Lung (tissue), 11 donors: ENCODE measurements at regions not wholly inside any gene's neighbourhood (a gene's known extent, or its start where the extent isn't known, plus 50 kb on each side); places are given as distances from the start of the nearest gene placed in this dataset.

ENCODE experiments used
- ATAC-seq: fragments of 200-7000 bp; cut with Tn5 transposase; one replicate; pipeline ENCODE4 v1.9.1; 2020; ENCODE audit warnings: moderate number of reproducible peaks; ENCODE audit not compliant: insufficient read depth, low FRiP score
- DNase-seq, 3 donors: peaks; one replicate each; pipeline ENCODE4 v3.0.0-alpha.2; 2013 to 2017
- H3K27ac ChIP-seq, 2 donors: one replicate each; pipeline ENCODE4 v1.5.1; 2013; ENCODE audit warnings: mild to moderate bottlenecking in 2 of 2, moderate library complexity in 2 of 2, control low read depth in 1 of 2, inconsistent platforms in 1 of 2, low read depth in 1 of 2, low read length in 1 of 2
- H3K27me3 ChIP-seq, 3 donors: one replicate each; pipeline ENCODE4 v1.5.1; 2013; ENCODE audit warnings: low read length in 2 of 3; ENCODE audit not compliant: control insufficient read depth in 3 of 3, insufficient read depth in 3 of 3
- H3K36me3 ChIP-seq, 4 donors: one replicate each; pipeline ENCODE4 v1.5.1; 2013; ENCODE audit warnings: low read length in 4 of 4, mild to moderate bottlenecking in 1 of 4, moderate library complexity in 1 of 4; ENCODE audit not compliant: control insufficient read depth in 4 of 4, insufficient read depth in 4 of 4
- H3K4me1 ChIP-seq, 5 donors: one replicate each; pipeline ENCODE4 v1.5.1; 2013; ENCODE audit warnings: low read length in 5 of 5, mild to moderate bottlenecking in 2 of 5, moderate library complexity in 1 of 5; ENCODE audit not compliant: control insufficient read depth in 5 of 5, insufficient read depth in 5 of 5
- H3K4me3 ChIP-seq: one replicate; pipeline ENCODE4 v1.5.1; 2013; ENCODE audit warnings: mild to moderate bottlenecking, control low read depth, moderate library complexity
- H3K9ac ChIP-seq, 2 donors: one replicate each; pipeline ENCODE4 v1.5.1; 2013; ENCODE audit warnings: low read length in 2 of 2, control low read depth in 1 of 2; ENCODE audit not compliant: insufficient read depth in 1 of 2
- H3K9me3 ChIP-seq, 4 donors: one replicate each; pipeline ENCODE4 v1.5.1; 2013; ENCODE audit warnings: low read length in 3 of 4, mild to moderate bottlenecking in 1 of 4, moderate library complexity in 1 of 4; ENCODE audit not compliant: control insufficient read depth in 4 of 4, insufficient read depth in 3 of 4
- CTCF ChIP-seq: IDR thresholded peaks from 2 replicates; pipeline ENCODE4 v1.5.1; 2012; ENCODE audit warnings: mild to moderate bottlenecking; ENCODE audit errors: control extremely low read depth, extremely low read depth
- WGBS, 2 donors: extraction: QIAGEN DNeasy Blood & Tissue Kit; methylation state at CpG; one replicate each; pipeline ENCODE4 v1.1.7; 2013; 5-methylcytosine and 5-hydroxymethylcytosine counted together
- donor health status: control.
- donor health status: control.
- donor health status: Bipolar disorder and iron deficiency.
- donor health status: healthy.
- donor health status: DM: yes; HTN: yes; CAD: no.

GRCh38 chr1:234687011-234687410 lies 77.0 kb upstream of the IRF2BP2 start:
- ATAC-seq (no peak), DNase-seq (no peak)
- no peaks in the 10 kb centered on the region for H3K27me3 ChIP-seq
- no peak for TF ChIP-seq CTCF
- H3K9ac ChIP-seq = no peak overlapping the region
- H3K4me3 ChIP-seq = no peak overlapping the region
- H3K9me3 ChIP-seq = peaks cover 0 to 2% (median 0%) of the 10 kb centered on the region in 4 donors
- H3K27ac ChIP-seq = no peak overlapping the region
- 68 to 91% methylated on average over 2 of the region's 2 CpGs for WGBS, 2 donors
- H3K4me1 ChIP-seq = peaks cover 0 to 6% (median 0%) of the 10 kb centered on the region in 5 donors
- H3K36me3 ChIP-seq = no peaks in the 10 kb centered on the region

GRCh38 chr1:234686035-234686434 lies 76.1 kb upstream of the IRF2BP2 start:
- Histone ChIP-seq H3K9ac (no peak overlapping the region), H3K4me1 (peaks cover 0 to 6% (median 0%) of the 10 kb centered on the region in 5 donors), H3K36me3 (no peaks in the 10 kb centered on the region), H3K27ac (no peak overlapping the region), H3K9me3 (peaks cover 0 to 3% (median 0%) of the 10 kb centered on the region in 4 donors), H3K27me3 (no peaks in the 10 kb centered on the region), H3K4me3 (no peak overlapping the region)
- DNase-seq = no peak
- WGBS, 2 donors = 95 to 98% methylated on average over 1 of the region's 1 CpG
- ATAC-seq = no peak
- no peak for TF ChIP-seq CTCF

- no peaks in the 10 kb centered on the region for H3K36me3 ChIP-seq
- ATAC-seq (no peak), DNase-seq (no peak)
- peaks cover 0 to 3% (median 0%) of the 10 kb centered on the region in 4 donors for H3K9me3 ChIP-seq
- no peak overlapping the region for H3K27ac ChIP-seq
- no peak overlapping the region for H3K9ac ChIP-seq
- no peaks in the 10 kb centered on the region for H3K27me3 ChIP-seq
- no peak overlapping the region for H3K4me3 ChIP-seq
- 77 to 95% methylated on average over 2 of the region's 2 CpGs for WGBS, 2 donors
- TF ChIP-seq CTCF = no peak
- peaks cover 0 to 6% (median 0%) of the 10 kb centered on the region in 5 donors for H3K4me1 ChIP-seq
Observed at GRCh38 chr1:234684856-234685255, 74.9 kb upstream of the IRF2BP2 start.

- no peak overlapping the region for H3K9ac ChIP-seq
- 73 to 74% methylated on average over 10 of the region's 10 CpGs for WGBS, 2 donors
- H3K4me1 ChIP-seq = peaks cover 0 to 6% (median 0%) of the 10 kb centered on the region in 5 donors
- DNase-seq (peak in 2 of 3 donors; percentile 23 to 41), ATAC-seq (peak; percentile 82)
- no peak for TF ChIP-seq CTCF
- no peaks in the 10 kb centered on the region for H3K36me3 ChIP-seq
- peak overlapping the region in 1 of 2 donors; percentile 42 for H3K27ac ChIP-seq
- peaks cover 0 to 3% (median 0%) of the 10 kb centered on the region in 4 donors for H3K9me3 ChIP-seq
- H3K27me3 ChIP-seq = no peaks in the 10 kb centered on the region
- H3K4me3 ChIP-seq = no peak overlapping the region
Observed at GRCh38 chr1:234683861-234684632, 74.1 kb upstream of the IRF2BP2 start.
